D721Med (cell line): ENCODE measurements at regions not wholly inside any gene's neighbourhood (a gene's known extent, or its start where the extent isn't known, plus 50 kb on each side); places are given as distances from the start of the nearest gene placed in this dataset.

ENCODE experiments used
- DNase-seq: peaks from one replicate; pipeline ENCODE4 v3.0.0; 2011; ENCODE audit warnings: low spot score; ENCODE audit not compliant: insufficient read length
- FAIRE-seq: peaks from 2 replicates; lab custom pipeline; 2011; peaks lifted over from hg19 to GRCh38; lab: Jason Lieb, UNC
- TF ChIP-seq, protein P1 (sequence below): IDR thresholded peaks from 2 replicates; pipeline ENCODE4 v1.5.1; 2012; ENCODE audit warnings: mild to moderate bottlenecking, control low read depth; ENCODE audit not compliant: insufficient read depth; ENCODE audit errors: missing control alignments

DNA sequence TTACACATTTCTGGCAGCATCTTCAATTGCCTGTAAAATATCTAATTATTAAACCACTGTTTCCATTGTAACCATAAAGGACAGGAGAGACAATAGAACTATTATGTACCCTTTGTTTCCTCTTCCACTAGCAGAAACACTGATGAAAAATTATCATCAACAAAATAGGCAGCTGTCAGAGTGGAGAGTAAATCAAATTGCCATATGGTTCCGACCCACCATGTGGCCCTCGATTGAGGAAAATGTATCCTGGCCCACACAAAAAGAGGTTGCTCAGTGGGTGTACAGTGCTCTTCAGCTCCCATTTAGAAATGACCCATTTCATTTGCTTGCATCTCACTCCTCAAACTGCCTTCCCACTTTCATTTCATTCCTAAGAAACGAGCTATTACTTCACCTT, 570.6 kb upstream of the UBE2E2 start:
- DNase-seq (no peak), FAIRE-seq (no peak)
- TF ChIP-seq, protein P1, sequence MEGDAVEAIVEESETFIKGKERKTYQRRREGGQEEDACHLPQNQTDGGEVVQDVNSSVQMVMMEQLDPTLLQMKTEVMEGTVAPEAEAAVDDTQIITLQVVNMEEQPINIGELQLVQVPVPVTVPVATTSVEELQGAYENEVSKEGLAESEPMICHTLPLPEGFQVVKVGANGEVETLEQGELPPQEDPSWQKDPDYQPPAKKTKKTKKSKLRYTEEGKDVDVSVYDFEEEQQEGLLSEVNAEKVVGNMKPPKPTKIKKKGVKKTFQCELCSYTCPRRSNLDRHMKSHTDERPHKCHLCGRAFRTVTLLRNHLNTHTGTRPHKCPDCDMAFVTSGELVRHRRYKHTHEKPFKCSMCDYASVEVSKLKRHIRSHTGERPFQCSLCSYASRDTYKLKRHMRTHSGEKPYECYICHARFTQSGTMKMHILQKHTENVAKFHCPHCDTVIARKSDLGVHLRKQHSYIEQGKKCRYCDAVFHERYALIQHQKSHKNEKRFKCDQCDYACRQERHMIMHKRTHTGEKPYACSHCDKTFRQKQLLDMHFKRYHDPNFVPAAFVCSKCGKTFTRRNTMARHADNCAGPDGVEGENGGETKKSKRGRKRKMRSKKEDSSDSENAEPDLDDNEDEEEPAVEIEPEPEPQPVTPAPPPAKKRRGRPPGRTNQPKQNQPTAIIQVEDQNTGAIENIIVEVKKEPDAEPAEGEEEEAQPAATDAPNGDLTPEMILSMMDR = no peak

DNA sequence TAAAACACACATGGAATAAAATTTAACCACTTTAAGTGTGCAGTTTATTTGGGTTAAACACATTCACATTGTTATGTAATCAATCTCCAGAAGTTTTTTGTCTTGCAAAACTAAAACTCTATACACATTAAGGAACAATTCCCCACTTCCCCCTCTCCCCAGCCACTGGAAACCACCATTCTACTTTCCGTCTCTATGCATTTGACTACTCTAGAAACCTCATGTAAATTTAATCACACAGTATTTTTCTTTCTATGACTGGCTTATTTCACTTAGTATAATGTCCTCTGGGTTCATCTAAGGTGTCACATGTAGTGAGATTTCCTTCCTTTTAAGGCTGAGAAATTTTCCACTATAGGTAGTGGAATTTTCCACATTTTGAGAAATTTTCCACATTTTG, 568.7 kb upstream of the UBE2E2 start:
- no peak for FAIRE-seq
- no peak for DNase-seq
- TF ChIP-seq, protein P1 = no peak

DNA sequence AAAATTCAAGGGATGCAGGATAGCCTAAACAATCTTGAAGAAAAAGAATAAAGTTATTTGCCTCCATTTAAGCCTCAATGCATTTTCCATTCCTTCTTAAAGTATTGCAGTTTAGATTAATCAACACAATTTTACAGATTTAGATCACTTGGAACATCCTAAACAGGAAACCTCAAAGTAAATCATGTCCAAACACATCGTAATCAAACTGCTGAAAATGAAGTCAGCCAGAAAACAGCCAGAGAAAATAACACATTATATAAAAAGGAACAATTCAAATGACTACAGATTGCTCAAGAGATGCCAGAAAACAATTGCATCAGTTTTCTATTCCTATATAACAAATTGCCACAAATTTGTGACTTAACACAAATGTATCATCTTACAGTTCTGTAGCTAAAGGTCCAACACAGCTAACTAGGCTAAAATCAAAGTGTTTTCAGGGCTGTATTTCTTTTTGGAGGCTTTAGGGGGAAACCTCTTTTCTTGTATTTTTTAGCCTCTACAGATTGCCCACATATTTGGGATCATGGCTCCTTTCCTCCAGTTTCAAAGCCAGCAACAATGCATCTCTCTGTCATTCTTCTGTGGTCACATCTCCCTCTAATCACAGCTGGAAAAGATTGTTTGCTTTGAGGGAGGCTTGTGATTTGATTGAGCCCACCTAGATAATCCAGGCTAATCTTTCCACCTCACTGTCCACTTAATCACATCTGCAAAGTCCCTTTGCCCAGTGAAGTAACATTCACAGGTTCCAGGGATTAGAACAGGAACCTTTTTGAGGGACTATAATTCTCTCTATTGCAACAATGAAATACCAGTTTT, 543.3 kb upstream of the UBE2E2 start:
- FAIRE-seq (no peak), DNase-seq (no peak)
- TF ChIP-seq, protein P1 = no peak

DNA sequence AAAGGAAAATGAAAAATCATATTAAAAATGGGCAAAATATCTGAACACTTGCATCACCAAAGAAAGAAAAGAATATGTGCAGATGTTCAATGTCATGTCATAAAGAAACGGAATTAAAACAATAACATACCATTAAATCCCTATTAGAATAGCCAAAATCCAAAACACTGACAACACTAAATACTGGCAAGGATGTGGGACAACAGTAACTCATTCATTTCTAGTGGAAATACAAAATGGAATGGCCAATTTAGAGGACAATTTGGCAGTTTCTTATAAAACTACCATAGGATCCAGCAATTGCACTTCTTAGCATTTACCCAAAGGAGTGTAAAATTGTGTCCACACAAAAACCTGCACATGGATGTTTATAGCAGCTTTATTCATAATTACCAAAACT, 542.5 kb upstream of the UBE2E2 start:
- FAIRE-seq (no peak), DNase-seq (no peak)
- TF ChIP-seq, protein P1 = no peak

DNA sequence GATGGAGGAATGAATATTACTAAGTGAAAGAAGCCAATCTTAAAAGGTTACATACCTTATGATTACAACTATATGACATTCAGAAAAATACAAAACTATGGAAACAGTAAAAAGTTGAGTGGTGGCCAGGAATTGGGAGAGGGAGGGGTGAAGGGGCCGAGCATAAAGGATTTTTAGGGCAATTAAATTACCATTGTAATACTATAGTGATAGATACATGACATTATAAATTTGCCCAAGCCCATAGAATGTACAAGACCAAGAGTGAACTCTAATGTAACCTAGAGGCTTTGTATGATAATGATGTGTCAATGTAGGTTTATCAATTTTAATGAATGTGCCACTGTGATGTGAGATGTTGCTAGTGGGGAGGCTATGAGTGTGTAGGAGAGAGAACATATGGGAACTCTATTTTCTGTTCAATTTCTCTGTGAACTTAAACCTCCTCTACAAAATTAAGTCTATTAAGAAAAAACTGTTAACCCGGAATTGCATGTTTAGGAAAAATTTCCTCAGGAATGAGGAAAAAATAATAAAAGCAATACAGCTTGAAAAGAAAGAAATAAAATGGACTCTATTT, 541.9 kb upstream of the UBE2E2 start:
- DNase-seq (no peak), FAIRE-seq (no peak)
- TF ChIP-seq, protein P1 = no peak

DNA sequence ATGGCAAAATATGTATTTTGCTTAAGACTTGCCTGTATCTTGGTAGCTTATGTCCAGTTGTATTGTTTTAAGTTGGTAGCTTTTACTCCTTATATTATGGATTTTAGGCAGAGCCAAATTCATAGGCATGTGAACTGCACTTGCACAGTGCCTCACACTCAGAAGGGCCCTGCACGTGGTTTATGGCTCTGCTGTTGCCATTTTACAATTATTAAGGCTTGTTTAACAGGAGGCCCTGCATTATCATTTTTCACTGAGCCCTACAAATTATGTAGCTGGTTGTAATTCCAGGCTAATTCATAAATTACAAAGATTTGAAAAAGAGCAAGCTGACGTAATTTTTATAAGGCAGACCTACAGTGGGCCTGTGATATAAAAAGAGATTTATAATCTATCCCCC, 537.6 kb upstream of the UBE2E2 start:
- FAIRE-seq (no peak), DNase-seq (no peak)
- TF ChIP-seq, protein P1 = no peak

DNA sequence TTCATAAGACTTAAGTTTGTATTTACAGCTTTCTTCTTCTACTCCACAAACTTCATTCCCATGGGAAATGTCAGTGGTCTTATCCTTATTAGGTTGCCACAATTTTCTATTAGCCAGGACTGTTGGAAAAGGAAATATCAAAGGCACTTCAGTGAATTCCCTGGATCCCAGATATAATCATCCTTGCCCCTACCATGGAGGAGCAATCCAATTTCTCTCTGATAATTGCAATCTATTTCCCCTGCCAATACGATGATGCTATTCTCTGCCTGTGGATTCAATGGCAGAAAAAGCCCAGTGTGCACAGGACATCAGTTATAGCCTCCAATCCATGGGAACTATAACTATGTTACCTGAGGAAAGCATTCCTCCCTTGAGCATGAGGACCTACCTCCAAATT, 536.4 kb upstream of the UBE2E2 start:
- TF ChIP-seq, protein P1 = no peak
- FAIRE-seq (no peak), DNase-seq (no peak)
